ENCODE measurements at regions not wholly inside any gene's neighbourhood (a gene's known extent, or its start where the extent isn't known, plus 50 kb on each side); places are given as distances from the start of the nearest gene placed in this dataset.

- TF ChIP-seq EZH2 (IDR thresholded peaks at IDR 0.05; ENCODE audit: borderline replicate concordance) = no peak
- TF ChIP-seq CTCF (IDR thresholded peaks at IDR 0.05; ENCODE audit: poor library complexity) = no peak
- TF ChIP-seq EZH2phosphoT487 (IDR thresholded peaks at IDR 0.05; ENCODE audit: low read depth, severe bottlenecking, unreplicated experiment) = no peak
These were observed 130.2 kb upstream of the COL8A1 start for GRCh38 chr3:99508191-99508590.
